Testis (tissue), 2 donors: ENCODE measurements at regions not wholly inside any gene's neighbourhood (a gene's known extent, or its start where the extent isn't known, plus 50 kb on each side); places are given as distances from the start of the nearest gene placed in this dataset.

Experiments used
- POLR2A ChIP-seq: fragments of 450-650 bp; IDR thresholded peaks from one replicate; pipeline ENCODE4 v1.6.1; 2017; ENCODE audit warnings: antibody characterized with exemption, mild to moderate bottlenecking, moderate library complexity
- TF ChIP-seq, protein P1 (sequence below), 3 experiments: fragments of 450-650 bp in 2 of 3; fragments of 200-600 bp in 1 of 3; sonication (generic) in 1 of 3; IDR thresholded peaks; one replicate each; pipeline ENCODE4 v1.5.1; 2016 to 2019; ENCODE audit warnings: antibody characterized with exemption in 3 of 3, mild to moderate bottlenecking in 2 of 3, moderate library complexity in 1 of 3

DNA sequence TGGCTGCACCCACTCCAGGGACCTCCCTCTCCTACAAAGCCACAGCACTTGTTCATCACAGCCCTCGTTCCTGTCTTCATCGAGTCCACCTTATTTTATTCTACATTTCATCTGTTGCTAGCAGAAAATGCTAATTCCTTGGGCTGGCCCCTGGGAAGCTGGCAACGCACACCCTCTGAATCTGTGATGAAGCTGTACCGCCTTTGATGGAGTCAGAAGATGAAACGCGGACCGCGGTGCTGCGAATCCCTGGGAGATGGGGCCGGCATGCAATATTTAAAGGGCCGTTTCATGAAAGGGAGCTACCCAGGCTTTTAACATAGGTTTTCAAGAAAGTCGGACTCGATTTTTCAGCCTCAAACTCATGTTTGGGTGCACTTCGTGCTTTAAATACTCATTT, 88.5 kb downstream of the NPTX2 start:
- TF ChIP-seq POLR2A: no peak
- TF ChIP-seq, protein P1, sequence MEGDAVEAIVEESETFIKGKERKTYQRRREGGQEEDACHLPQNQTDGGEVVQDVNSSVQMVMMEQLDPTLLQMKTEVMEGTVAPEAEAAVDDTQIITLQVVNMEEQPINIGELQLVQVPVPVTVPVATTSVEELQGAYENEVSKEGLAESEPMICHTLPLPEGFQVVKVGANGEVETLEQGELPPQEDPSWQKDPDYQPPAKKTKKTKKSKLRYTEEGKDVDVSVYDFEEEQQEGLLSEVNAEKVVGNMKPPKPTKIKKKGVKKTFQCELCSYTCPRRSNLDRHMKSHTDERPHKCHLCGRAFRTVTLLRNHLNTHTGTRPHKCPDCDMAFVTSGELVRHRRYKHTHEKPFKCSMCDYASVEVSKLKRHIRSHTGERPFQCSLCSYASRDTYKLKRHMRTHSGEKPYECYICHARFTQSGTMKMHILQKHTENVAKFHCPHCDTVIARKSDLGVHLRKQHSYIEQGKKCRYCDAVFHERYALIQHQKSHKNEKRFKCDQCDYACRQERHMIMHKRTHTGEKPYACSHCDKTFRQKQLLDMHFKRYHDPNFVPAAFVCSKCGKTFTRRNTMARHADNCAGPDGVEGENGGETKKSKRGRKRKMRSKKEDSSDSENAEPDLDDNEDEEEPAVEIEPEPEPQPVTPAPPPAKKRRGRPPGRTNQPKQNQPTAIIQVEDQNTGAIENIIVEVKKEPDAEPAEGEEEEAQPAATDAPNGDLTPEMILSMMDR (IDR thresholded peaks at IDR 0.05): no peak
